ENCODE measurements at regions not wholly inside any gene's neighbourhood (a gene's known extent, or its start where the extent isn't known, plus 50 kb on each side); places are given as distances from the start of the nearest gene placed in this dataset.
"Not testable (repeated sequence)": the region's sequence is repeated elsewhere in the genome, so short reads cannot be mapped to it uniquely, and the experiment has no call there.

- Mint-ChIP-seq H3K9me3 (no peaks in the 10 kb centered on the region), H3K36me3 (ENCODE audit: insufficient read depth) (no peaks in the 10 kb centered on the region), H3K4me1 (no peaks in the 10 kb centered on the region), H3K27ac (ENCODE audit: low read depth) (no peak overlapping the region), H3K27me3 (no peaks in the 10 kb centered on the region), H3K4me3 (no peak overlapping the region)
- ATAC-seq (replicated peaks; ENCODE audit: extremely low read depth, poor library complexity, severe bottlenecking) (no peak), DNase-seq (ENCODE audit: low spot score in 2 of 2) (no peak)
These were observed 68.0 kb upstream of the ZNF157 start for GRCh38 chrX:47302396-47302795.

- not testable (repeated sequence) for H3K27me3 Mint-ChIP-seq; H3K9me3 Mint-ChIP-seq; H3K4me1 Mint-ChIP-seq; DNase-seq (ENCODE audit: low spot score in 2 of 2); H3K36me3 Mint-ChIP-seq (ENCODE audit: insufficient read depth); H3K27ac Mint-ChIP-seq (ENCODE audit: low read depth); ATAC-seq (replicated peaks; ENCODE audit: extremely low read depth, poor library complexity, severe bottlenecking); H3K4me3 Mint-ChIP-seq
These were observed 63.8 kb upstream of the ZNF157 start for GRCh38 chrX:47306471-47307023.

GRCh38 chrX:47311932-47312774 is 58.2 kb upstream of the ZNF157 start:
- peak; percentile 72 for ATAC-seq (replicated peaks; ENCODE audit: extremely low read depth, poor library complexity, severe bottlenecking)
- DNase-seq (ENCODE audit: low spot score in 2 of 2), result peak; percentile 13 to 18
- Mint-ChIP-seq H3K4me3 (no peak overlapping the region), H3K4me1 (no peaks in the 10 kb centered on the region), H3K27ac (ENCODE audit: low read depth) (no peak overlapping the region), H3K27me3 (peaks cover 7% of the 10 kb centered on the region), H3K9me3 (no peaks in the 10 kb centered on the region), H3K36me3 (ENCODE audit: insufficient read depth) (no peaks in the 10 kb centered on the region)

- Mint-ChIP-seq H3K4me1 (no peaks in the 10 kb centered on the region), H3K9me3 (no peaks in the 10 kb centered on the region)
- ATAC-seq (replicated peaks; ENCODE audit: extremely low read depth, poor library complexity, severe bottlenecking), result no peak
These were observed 57.3 kb upstream of the ZNF157 start for GRCh38 chrX:47313056-47313455.

GRCh38 chrX:47316276-47317025 is 53.9 kb upstream of the ZNF157 start:
- H3K36me3 Mint-ChIP-seq (ENCODE audit: insufficient read depth), result peaks cover 2% of the 10 kb centered on the region
- H3K27me3 Mint-ChIP-seq, result peaks cover 7% of the 10 kb centered on the region
- ATAC-seq (replicated peaks; ENCODE audit: extremely low read depth, poor library complexity, severe bottlenecking) (no peak), DNase-seq (ENCODE audit: low spot score in 2 of 2) (no peak)
- peak overlapping the region; percentile 51 for H3K27ac Mint-ChIP-seq (ENCODE audit: low read depth)
- H3K4me1 Mint-ChIP-seq, result no peaks in the 10 kb centered on the region
- no peaks in the 10 kb centered on the region for H3K9me3 Mint-ChIP-seq
- H3K4me3 Mint-ChIP-seq, result no peak overlapping the region

More at GRCh38 chrX:47313056-47313455, 57.3 kb upstream of the ZNF157 start:
- Mint-ChIP-seq H3K27me3 (peaks cover 7% of the 10 kb centered on the region), H3K4me3 (no peak overlapping the region), H3K27ac (ENCODE audit: low read depth) (no peak overlapping the region), H3K36me3 (ENCODE audit: insufficient read depth) (no peaks in the 10 kb centered on the region)
- no peak for DNase-seq (ENCODE audit: low spot score in 2 of 2)
